GM18517 (cell line): ENCODE measurements at regions not wholly inside any gene's neighbourhood (a gene's known extent, or its start where the extent isn't known, plus 50 kb on each side); places are given as distances from the start of the nearest gene placed in this dataset.

ENCODE experiments used
- ATAC-seq: cut with Tn5 transposase; IDR thresholded peaks from one replicate; pipeline ENCODE4 v1.9.1; 2021; ENCODE audit warnings: mild to moderate bottlenecking, moderate library complexity; ENCODE audit not compliant: unreplicated experiment

DNA sequence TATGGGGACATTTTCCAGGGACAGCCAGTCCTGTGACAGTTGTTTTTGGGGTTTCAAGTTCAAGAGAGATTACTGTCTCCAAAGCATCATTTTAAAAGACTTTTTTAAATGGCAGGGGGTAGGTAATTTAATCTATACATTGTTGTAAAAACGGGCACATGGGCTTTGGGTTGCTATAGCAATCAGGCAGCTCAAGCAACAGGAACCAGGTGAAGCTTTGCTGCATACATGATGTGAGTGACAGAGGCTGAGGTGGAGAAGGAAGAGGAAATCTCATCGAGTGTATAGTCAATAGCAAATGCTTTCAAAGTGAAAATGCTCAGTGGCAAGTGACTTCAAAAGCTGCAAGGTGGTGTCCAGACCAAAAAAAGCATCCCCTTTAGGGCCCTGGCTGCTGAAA is 277.4 kb upstream of the JAG1 start:
- no peak for ATAC-seq

GRCh38 chr20:10951904-10952303 is 278.1 kb upstream of the JAG1 start:
- ATAC-seq, result no peak

- ATAC-seq, result no peak
Observed at GRCh38 chr20:10953437-10953836, 279.6 kb upstream of the JAG1 start.

- no peak for ATAC-seq
Observed at GRCh38 chr20:10954137-10954840, 280.5 kb upstream of the JAG1 start.

- no peak for ATAC-seq
Observed at GRCh38 chr20:10954908-10955580, 281.2 kb upstream of the JAG1 start.

DNA sequence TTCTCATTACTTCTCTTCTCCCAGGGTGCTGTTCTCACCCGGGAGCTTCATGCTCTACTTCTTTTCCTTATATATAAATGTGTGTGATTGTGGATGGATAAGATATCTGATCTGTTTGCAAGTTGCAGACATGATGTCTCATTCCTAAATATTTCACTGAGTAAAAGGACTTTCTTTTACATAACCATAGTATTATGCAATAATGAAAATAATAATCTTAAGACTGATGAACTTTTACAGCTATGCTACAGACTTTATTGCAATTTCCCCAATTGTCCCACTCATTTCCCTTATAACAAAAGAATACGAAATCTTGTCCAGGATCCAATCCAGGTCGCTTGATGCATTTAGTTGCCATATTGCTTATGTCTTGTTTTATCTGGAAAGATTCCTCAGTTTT is 284.5 kb upstream of the JAG1 start:
- no peak for ATAC-seq

- no peak for ATAC-seq
Observed at GRCh38 chr20:10960416-10960815, 286.6 kb upstream of the JAG1 start.

GRCh38 chr20:10961651-10962288 is 288.0 kb upstream of the JAG1 start:
- ATAC-seq, result no peak

DNA sequence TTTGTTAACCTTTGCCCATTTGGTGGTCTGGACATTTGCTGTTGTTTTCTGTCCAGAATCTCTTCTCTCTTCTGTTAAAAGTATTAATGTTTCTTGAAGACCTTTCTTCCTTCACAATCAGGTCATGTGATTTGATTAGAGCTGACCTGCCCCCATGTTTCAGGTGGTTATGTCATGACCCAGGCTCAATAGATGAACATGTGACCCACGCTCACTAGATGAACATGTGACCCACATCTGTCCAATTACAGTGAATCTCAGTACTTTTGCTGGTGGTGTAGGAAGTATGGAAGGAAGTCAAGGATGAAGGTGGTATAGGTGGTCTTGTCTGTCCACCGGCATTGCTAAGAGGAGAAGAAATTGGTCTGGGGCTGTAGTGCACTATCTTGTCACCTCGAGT is 289.1 kb upstream of the JAG1 start:
- ATAC-seq, result no peak

DNA sequence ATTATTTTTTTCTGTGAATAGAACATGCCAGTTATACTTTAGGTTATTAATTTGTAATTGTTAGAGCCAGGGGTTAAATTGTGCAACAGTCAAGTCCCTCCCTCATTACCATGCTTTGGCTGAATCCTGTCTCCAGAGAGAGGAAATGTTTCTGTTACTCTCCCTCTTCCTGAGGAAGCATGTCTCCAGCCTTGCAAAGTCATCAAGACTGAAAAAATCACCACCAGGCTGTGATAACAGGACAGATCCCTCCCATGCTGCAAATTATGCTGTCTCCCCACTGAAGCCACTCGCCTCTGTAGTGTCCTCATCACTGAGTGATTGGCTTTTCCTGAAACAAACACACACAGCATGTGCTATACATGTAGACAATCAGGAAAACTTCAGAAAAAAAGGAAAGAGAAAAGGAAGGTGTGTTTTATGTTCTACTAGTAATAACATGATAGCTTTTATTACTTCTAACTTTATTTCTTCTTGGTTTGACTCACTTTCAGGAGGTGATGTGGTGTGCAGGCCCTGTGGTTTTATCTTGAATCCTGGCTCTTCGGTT is 290.0 kb upstream of the JAG1 start:
- no peak for ATAC-seq

DNA sequence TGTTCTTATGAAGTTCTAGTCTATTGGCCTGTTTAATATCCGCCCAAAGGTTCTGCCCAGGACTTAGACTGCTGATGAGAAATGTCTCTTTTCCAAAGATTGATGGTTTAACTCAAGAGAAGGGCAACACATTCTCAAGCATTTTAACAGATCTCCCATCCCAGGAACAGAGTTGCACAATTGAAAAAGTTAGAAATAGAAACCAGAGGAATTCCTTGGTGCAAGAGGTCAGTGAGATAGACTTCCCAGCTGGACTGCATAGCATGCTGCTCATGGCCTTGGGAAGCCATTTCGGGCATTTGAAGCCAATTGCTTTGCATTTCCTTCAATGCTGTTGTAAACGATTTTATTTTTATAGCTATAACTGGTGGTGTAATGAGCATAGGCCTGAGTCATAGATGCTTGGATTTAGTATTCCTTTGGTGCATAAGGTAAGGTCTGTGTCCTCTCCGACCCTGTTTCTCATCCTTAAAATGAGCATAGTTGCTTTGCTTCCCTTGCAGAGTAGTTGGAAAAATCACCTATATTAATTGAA is 292.2 kb upstream of the JAG1 start:
- no peak for ATAC-seq

- ATAC-seq, result no peak
Observed at GRCh38 chr20:10970109-10970508, 296.3 kb upstream of the JAG1 start.

DNA sequence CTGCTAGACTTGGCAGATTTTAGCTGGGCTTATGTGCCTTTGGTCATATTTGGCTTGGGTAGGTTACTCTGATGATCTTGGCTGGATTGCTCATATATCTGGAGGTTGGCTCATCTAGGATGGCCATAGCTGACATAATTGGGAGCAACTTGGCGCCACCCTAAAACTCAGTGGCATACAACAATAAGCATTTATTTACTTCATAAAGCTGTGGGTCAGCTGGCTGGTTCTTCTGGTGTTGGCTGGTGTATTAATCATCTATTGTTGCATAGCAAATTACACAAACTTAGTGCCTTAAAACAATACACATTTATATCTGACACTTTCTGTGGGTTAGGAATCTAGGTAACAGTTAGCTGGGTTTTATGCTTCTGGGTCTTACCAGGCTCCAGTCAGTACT is 297.3 kb upstream of the JAG1 start:
- ATAC-seq, result no peak

DNA sequence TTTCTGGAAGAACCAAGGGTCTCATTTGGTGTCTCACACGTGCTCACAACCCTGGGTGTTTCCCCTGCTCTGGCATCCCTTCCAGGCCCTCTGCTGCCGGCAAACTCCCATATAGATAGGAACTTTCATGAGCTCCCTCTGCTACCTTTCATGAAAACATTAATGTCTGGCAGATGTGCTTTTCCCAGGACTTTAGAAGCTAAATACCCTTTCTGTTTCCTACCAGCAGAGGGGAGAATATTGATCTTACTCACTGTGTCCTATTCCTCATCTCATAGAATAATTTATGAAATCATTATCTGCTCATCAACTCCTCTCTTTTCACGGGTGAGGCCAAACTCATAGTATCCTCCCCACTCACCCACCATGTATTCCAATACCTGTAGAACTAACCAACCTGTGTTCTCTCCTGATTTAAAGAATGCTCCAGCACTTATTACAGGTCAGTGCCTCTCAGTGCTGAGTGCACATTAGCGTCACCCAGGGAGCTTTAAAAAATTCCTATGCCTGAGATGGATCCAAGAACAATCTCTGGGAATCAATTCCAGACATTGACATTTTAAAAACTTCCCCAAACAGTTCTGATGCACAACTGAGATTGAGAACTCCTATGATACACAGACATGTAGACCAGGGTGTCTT is 298.5 kb upstream of the JAG1 start:
- ATAC-seq, result no peak

- no peak for ATAC-seq
Observed at GRCh38 chr20:10976051-10976450, 302.3 kb upstream of the JAG1 start.

- no peak for ATAC-seq
Observed at GRCh38 chr20:10978019-10978702, 304.4 kb upstream of the JAG1 start.

- ATAC-seq, result no peak
Observed at GRCh38 chr20:10978713-10979112, 304.9 kb upstream of the JAG1 start.

- no peak for ATAC-seq
Observed at GRCh38 chr20:10982692-10983091, 308.9 kb upstream of the JAG1 start.

GRCh38 chr20:10984294-10984693 is 310.5 kb upstream of the JAG1 start:
- no peak for ATAC-seq

GRCh38 chr20:10984913-10985312 is 311.1 kb upstream of the JAG1 start:
- no peak for ATAC-seq

GRCh38 chr20:10985536-10985935 is 311.7 kb upstream of the JAG1 start:
- no peak for ATAC-seq
